T1000 (cell line): ENCODE measurements at regions not wholly inside any gene's neighbourhood (a gene's known extent, or its start where the extent isn't known, plus 50 kb on each side); places are given as distances from the start of the nearest gene placed in this dataset.

ENCODE experiments used
- DNase-seq: peaks from one replicate; lab custom pipeline; 2025; ENCODE audit warnings: mixed read lengths; lab: John Stamatoyannopoulos, UW

DNA sequence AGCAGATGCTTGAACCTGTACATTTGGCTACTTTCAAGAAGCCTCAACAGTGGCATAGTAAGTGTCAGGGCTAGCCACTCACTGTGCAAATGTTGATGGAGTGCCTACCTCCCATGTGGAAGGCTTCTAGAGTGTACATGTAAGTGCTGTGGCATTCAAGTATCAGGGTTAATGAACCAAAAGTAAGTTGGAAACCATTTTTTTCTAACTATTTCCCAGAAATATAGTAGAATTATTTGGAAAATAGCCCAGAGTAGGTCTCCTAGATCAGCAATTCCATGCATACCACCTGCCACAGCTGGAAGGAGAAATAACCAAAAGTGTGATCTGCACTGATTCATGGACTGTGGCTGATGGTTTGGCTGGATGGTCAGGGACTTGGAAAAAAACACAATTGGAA, 53.3 kb downstream of the FOXD1 start:
- DNase-seq = no peak

DNA sequence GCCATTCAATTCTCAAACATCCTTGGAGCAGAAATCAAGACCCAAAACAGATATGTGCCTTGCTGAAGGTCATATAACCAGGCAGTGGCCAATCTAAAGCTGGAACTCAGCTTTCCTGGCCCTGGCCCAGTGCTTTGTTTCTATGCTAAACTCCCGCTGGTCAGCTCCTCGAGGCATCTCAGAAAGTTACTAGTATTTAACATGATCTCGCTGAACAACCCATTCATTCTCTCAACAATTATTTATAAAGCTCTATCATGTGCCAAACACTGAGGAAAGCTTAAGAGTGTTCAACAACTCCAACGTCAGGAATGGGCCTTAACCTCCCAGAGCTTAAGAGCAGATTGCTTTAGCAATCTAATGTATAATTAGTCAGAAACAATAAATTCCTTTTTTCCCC, 54.0 kb downstream of the FOXD1 start:
- DNase-seq = no peak

DNA sequence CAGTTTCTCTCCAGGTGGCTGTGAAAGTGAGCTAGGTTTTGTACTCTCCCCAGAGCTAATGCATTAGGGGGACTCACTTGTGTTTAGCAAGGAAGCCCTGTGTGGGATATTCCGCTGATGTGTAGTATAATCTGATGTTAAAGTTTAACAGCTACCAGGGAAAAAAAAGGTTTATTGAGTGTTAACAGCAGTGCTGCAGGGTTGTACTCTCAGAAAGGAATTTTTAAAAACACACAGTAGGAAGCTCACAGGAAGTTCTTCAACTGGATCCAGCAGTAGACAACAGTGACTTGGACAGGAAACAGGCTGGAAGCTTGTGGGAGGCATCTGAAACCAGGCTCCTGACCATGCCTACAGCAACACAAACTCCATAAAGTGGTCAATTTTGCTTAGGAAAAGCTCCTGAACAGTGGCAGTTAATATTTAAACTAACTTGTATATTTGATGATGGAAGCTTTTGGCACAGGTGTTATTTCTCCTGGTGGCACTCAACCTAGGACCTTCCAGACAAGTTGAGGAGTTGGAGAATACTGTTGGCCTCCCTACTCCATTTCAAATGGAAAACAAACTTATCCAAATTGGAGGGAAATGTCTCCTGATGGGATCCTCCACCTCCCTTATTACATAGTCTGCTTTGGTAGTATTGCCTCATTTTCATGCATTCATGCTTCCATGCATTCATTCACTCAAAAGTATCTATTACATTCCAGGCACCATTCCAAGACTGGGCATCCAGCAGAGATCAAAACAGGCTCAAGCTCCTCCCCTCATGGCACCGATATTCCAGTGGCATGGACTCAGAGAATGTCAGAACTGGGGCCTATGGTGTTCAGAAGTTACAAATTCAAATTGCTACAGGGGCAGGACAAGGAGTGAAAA, 54.7 kb downstream of the FOXD1 start:
- DNase-seq = no peak

DNA sequence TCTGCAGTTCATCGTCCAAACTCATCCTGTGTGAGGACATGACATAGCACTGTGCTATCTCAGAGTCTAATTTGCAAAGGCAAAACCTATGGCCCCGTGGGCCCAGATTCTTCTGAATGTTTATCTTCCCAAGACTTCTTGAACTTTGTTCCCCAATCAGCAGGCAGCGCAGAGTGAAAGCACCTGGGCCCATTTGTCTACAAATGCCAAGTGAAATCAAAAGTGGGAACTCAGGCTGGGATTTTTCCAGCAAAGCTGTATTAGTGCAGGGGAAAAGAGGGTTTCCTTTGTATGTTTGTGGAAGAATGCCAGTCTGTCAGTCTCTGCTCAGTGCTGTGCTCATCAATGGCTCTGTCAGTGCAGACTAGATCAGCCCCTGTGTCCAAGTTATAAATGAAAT, 55.8 kb downstream of the FOXD1 start:
- no peak for DNase-seq

GRCh38 chr5:73391441-73391881, 57.1 kb downstream of the FOXD1 start:
- DNase-seq = no peak

GRCh38 chr5:73390972-73391371, 57.6 kb downstream of the FOXD1 start:
- DNase-seq = no peak

- no peak for DNase-seq
These were observed 59.8 kb downstream of the FOXD1 start for GRCh38 chr5:73388740-73389139.

GRCh38 chr5:73388306-73388684, 60.3 kb downstream of the FOXD1 start:
- no peak for DNase-seq

DNA sequence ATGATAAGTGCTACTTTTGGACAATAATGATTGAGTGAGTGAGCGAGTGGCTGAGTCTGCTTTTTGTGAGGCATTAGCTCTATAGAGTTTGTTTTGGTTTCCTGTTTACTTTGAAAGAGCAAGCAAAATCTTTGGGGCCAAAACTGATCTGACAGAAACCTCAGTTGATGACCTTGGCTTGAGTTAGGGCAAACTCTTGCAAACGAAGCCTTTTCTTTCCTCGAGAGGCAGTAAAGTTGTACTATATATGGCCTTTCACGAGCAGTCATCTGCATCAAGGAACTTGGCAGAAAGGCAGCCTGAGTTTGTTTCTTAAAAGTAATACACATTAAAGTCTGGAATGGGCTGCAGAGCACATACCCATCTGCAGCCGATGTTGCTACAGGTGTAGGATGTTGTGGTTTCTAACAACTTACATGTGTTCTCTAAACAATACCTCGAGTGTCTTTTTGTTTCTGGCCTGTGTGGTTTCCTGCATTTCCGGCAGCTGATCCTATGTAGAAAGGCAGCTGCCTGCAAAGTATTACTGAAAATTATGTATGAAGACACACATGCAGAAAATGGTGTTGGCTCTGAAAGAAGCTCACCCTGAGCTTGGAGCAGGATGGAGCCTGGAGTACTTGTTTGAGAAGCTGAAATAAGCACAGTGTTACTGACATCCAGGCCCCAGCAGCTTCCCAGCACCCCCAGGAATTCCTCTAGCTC, 60.8 kb downstream of the FOXD1 start:
- DNase-seq = no peak

DNA sequence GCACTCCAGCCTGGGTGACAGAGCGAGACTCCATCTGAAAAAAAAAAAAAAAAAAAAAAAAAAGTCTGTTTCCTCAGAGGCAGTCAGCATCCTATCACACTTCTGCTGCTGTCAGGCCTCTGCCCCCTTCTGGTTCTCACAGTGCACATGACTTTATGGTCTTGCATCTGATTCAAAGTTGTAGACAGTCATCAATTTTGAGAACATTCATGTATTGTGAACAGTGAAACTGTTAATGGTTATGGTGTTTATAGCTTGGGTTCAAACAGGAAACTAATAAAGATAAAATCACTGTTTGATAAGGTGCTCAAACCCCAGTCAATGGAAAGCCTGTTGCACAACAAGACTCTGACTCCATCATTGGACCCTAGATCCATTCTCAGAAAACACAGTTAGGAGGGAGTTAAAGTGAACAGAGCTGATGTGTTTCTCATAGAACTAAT, 61.4 kb downstream of the FOXD1 start:
- no peak for DNase-seq

DNA sequence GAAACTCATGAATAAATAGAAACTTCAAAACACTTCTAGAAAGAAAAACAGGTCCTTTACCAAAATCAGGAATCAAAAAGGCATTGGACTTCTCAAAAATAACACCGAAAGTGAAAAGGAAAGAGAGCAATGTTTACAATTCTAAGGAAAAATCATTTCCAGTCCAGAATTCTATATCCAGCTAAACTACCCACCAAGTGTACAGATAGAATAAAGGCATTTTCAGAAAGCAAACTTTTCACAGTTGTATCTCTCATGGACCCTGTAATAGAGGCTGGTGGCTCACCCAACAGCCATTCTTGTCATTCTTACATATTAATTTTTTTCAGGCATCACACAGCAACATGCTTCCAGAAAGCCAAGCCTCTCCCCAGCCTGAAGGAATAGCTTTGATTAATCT, 63.7 kb downstream of the FOXD1 start:
- DNase-seq = no peak

- DNase-seq = no peak
These were observed 66.2 kb downstream of the FOXD1 start for GRCh38 chr5:73382401-73382740.

DNA sequence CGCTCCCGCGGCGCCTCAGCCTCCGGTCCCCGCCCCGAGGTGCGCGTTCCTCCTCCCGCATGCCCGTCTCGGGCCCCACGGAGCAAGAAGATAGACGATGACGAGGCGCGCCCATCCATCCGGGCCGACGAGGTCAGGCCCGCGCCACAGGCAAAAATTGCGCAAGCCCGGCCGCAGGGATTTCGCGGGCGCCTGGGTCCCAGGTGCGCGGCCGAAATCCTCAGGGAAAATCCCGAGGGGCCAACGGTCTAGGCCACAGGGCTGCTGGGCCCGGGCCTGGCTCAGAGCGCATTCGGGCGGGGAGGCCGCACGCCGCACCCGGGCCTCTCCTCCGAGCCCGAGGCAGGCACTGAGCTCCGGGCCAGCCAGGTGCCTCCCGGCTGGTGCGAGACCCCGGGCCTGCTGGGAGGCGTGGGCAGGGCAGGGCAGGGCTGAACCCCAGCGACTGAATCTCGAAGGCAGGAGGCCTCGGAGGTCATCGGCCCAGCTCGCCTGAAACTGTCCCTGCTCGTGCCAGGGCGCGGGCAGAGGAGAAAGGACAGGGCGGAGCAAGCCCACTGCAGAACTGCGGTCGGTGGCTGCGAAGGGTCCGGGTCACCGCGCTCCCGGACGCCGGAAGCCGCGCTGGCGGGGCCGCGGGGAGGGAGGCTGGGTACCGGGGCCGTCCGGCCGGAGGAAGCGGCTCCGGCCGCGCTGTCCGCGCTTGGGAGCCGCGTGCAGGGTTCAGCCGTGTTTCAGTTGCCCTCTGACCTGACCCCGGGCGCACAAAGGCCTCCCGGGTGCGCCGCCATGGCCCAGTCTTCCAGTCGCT, 66.8 kb downstream of the FOXD1 start:
- DNase-seq = no peak

GRCh38 chr5:73380710-73381589, 67.6 kb downstream of the FOXD1 start:
- DNase-seq = no peak

DNA sequence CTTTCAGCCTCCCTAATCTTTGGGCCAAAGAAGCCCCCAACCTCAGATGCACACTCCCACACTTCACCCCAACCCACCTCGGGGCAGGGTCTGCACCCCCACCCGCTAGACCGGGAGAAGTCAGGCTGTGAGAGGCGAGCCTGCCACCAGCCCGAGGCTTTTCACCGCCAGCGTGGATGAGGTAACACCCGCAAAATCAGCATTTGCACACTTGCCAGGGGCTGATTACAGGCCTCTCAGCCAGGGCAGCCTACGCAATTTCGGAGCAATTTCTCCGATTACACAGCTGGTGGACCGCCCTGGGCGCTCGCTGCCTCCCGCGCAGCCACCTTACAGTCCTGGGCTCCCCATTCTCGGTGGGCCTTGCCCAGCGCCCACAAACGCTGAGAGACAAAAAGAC, 68.5 kb downstream of the FOXD1 start:
- no peak for DNase-seq

- DNase-seq = no peak
These were observed 69.1 kb downstream of the FOXD1 start for GRCh38 chr5:73379435-73379834.

DNA sequence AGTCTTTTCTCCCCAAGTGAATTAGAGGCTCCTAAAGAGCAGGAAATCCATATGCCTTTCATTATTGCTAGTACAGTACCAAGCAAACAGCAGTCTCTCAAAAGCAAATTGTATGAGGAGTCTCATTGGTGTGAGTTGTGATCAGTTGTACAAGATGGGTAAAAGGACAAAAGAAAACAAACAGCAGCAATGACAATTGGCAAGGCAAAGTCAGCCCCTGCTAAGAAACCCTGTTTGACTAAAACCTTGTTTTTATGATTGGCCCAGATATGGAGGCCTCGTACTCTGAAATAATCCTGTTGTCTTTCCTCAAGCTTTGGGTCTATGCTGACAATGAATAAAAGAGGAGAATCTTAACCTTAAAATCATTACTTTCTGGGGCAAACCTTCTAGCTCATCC, 69.8 kb downstream of the FOXD1 start:
- no peak for DNase-seq

GRCh38 chr5:73378070-73378469, 70.5 kb downstream of the FOXD1 start:
- no peak for DNase-seq

DNA sequence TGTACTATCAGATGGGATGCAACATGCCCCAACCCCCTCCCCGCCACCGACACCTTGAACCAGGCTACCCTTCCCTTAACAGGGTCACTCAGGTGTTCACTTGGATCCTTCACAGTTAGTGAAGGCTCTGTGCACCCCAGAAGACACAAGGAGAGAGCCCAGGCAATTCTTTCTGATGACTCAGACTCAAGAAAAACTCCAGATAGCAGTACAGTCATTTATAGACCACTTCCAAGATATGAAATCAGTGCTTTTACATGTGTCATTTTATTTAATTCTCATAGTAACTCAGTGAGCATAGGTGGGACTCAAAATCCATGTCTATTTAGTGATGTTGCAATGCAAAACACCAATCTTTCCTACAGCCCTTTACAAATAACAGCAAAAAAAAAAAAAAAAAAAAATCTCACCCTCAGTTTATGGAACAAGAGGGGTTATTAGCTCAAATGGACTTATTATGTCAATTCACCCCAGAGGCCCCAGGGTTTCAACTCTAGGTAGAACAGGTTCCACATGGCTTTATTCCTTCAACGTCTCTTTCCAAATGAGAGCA, 71.9 kb downstream of the FOXD1 start:
- no peak for DNase-seq

GRCh38 chr5:73375949-73376348, 72.6 kb downstream of the FOXD1 start:
- DNase-seq = no peak

GRCh38 chr5:73375191-73375545, 73.4 kb downstream of the FOXD1 start:
- DNase-seq = no peak
